ENCODE measurements at regions not wholly inside any gene's neighbourhood (a gene's known extent, or its start where the extent isn't known, plus 50 kb on each side); places are given as distances from the start of the nearest gene placed in this dataset.

DNA sequence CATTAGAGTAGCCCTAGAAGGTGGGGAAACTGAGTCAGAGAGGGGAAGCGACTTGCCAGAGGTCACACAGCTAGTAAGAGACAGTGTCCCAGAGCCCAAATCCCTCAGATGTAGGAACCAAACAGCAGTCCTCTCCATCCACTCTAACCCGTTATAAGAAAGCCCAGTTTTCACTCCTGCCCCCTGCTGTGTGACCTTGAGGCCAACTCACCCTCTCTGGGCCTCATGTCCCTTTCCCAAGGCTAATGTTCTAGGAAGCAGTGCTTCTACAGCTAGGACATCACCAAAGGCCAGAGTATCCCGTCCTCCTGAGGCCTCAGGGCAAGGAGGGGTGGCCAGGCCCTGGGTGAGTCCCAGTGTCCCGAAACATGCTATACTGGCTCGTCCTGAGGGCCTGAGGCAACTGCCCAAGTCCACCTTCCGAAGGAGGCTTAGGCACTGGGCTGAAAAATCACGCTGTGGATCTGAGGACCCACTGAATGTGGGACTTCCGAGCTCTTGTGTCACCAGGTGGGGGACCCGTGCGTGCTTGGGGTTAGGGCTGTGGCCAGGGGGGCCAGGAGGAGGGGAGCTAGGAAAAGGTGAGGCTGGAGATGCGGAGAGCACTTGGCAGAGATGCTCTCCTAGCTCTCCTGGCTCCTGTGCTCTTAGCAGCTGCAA is 109.2 kb upstream of the SLC6A11 start:
- Mint-ChIP-seq H3K27ac (no peak overlapping the region), H3K9me3 (peaks cover 0 to 5% (median 0%) of the 10 kb centered on the region in 9 donors), H3K4me1 (peaks cover 7 to 14% (median 10%) of the 10 kb centered on the region in 4 donors), H3K4me3 (peak overlapping the region in 9 of 10 donors; percentile 20 to 79 (median 55)), H3K27me3 (peaks cover 52 to 80% (median 69%) of the 10 kb centered on the region in 5 donors), H3K36me3 (no peaks in the 10 kb centered on the region)
- POLR2A ChIA-PET: no interaction called here
- no peak for ATAC-seq
- no peak for DNase-seq

DNA sequence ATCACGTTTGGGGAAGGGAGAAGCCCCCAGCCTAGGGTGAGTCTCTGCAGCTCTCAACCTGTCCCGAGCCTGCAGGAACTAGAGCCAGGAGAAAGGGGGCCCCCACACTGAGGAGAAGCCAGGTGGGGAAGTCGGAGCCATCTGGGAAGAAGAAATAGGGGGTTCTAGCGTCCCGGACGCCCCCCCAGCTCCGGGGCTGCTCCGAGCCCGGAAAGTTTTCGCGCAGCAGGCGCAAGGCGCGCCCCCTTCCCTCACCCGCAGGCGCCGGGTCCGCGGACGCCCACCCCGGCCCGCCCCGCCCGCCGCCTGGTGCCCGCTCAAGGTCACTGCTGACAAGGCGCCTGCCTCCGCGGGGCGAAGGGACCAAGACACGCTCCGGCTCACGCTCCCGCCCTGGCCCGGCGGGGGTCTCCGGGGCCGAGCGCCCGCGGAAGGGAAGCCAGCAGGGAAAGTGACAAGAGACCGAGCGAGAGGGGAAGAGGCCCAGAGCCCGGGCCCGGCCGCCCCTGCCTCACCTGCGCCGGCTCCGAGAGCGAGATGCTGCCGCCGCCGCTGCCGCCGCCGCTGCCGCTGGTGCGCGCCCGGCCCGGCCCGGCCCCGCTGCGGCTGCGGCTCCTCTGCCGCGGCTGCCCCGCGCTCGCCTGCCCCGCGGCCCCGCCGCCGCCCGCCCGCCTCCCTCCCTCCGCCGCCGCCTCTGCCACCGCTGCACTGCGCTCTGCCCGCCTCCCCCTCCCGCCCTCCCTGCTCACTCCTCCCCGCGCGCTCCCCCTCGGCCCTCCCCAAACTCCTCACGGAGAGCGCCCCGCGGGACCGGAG is 108.4 kb upstream of the SLC6A11 start:
- peak overlapping the region in 6 of 10 donors; percentile 33 to 79 (median 58) for H3K4me3 Mint-ChIP-seq
- peaks cover 50 to 87% (median 71%) of the 10 kb centered on the region in 5 donors for H3K27me3 Mint-ChIP-seq
- no peak for DNase-seq

DNA sequence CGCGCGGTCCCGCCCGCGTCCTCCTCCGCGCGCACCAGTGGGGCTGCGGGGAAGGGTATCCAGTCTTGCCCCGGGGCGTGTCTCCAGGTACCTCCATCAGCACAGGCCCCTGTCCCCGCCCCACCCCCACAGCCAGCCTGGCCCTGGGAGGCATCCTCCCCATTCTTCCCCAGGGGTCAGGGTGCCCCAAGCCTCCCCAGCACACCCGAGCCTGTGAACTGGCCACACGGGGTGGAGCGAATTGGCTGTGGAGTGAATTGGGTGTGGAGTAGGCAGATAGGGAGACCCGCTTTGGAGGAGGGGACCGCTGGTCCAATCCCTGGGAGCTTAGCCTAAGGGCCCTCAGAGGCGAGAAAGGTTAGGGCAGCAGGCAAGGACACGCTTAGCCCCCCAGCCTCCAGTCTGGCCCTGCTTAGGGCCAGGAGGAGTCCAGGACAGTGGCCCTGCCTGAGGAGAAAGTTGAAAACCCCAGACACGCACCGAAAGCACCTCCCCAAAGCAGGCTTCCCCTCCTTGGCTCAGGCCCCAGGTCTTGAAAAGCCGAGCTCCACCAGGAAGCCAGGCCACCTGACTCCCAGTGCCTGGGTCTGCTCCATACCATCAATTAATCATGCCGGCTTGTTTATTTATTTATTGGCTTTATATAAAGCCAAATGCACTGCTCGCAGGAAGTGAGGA is 107.7 kb upstream of the SLC6A11 start:
- Mint-ChIP-seq H3K27ac (peak overlapping the region in 1 of 10 donors; percentile 25), H3K9me3 (peaks cover 0 to 7% (median 0%) of the 10 kb centered on the region in 9 donors), H3K4me3 (peak overlapping the region in 7 of 10 donors; percentile 5 to 54 (median 29)), H3K27me3 (peaks cover 47 to 87% (median 67%) of the 10 kb centered on the region in 5 donors), H3K4me1 (peaks cover 7 to 14% (median 9%) of the 10 kb centered on the region in 4 donors), H3K36me3 (no peaks in the 10 kb centered on the region)
- DNase-seq (no peak), ATAC-seq (no peak)
- POLR2A ChIA-PET: no interaction called here

More for the DNA sequence above, 108.4 kb upstream of the SLC6A11 start:
- peaks cover 0 to 5% (median 0%) of the 10 kb centered on the region in 9 donors for H3K9me3 Mint-ChIP-seq
- H3K36me3 Mint-ChIP-seq: no peaks in the 10 kb centered on the region
- no peak overlapping the region for H3K27ac Mint-ChIP-seq
- no peak for ATAC-seq
- POLR2A ChIA-PET: no interaction called here
- H3K4me1 Mint-ChIP-seq: peaks cover 7 to 14% (median 10%) of the 10 kb centered on the region in 4 donors

DNA sequence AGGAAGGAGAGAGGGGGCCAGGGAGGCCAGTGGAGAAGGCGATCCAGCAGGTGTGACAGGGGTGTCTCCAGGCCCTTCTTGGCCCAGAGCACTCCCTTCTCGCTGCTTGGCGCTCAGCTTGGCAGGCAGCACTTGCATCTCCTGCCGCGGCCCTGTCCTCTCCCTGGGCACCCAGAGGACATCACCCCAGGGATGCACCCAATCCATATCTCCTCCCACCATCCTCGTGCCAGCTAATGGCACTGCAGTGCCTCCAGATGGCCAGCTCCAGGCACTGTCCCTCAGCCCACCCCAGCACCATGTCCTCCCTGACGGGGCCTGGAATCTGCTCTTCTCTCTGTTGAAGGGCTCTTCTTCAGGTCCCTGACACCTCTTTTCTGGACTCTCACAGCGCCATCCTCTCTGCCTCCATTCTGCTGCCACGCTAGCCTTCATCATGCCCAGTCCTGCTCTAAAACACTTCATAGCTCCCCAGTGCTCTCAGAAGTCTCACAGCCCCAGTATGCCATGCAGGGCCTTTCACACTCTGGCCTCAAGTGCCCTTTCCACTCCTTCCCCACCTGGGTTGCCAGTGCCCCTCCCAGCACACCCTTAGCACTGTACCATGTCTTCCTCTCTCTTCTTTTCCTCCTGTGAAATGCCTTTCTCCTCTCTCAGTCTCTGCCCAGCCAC is 106.8 kb upstream of the SLC6A11 start:
- ATAC-seq (no peak), DNase-seq (no peak)
- Mint-ChIP-seq H3K27ac (no peak overlapping the region), H3K4me3 (peak overlapping the region in 5 of 10 donors; percentile 8 to 59 (median 44)), H3K36me3 (no peaks in the 10 kb centered on the region), H3K4me1 (peaks cover 7 to 14% (median 9%) of the 10 kb centered on the region in 4 donors), H3K9me3 (peaks cover 0 to 12% (median 5%) of the 10 kb centered on the region in 9 donors), H3K27me3 (peaks cover 40 to 81% (median 59%) of the 10 kb centered on the region in 5 donors)
- POLR2A ChIA-PET: no interaction called here

DNA sequence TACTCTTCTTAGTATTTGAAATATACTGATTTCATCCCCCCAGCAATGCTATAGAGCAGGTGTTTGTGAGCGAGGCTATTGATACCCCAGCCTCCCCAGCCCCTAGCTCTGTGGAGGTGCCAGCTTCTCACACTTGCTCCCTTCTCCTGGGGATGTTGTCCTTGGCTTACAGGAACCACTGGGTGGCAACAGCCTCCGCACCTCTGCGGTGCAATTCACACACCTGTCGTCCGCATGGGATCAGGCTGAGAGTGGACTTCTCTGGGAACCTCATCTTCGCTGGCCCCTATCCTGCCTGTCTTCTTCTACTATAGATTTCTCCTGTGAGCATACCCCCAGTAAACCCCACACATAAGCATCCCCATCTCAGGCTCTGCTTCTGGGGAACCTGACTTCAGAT is 103.9 kb upstream of the SLC6A11 start:
- H3K27me3 Mint-ChIP-seq: peaks cover 19 to 53% (median 40%) of the 10 kb centered on the region in 5 donors
- no peaks in the 10 kb centered on the region for H3K36me3 Mint-ChIP-seq
- peaks cover 0 to 14% (median 5%) of the 10 kb centered on the region in 9 donors for H3K9me3 Mint-ChIP-seq
- peaks cover 2 to 4% (median 3%) of the 10 kb centered on the region in 4 donors for H3K4me1 Mint-ChIP-seq
- peak overlapping the region in 1 of 10 donors; percentile 24 for H3K27ac Mint-ChIP-seq
- no peak overlapping the region for H3K4me3 Mint-ChIP-seq
- no peak for ATAC-seq
- DNase-seq: no peak
- POLR2A ChIA-PET: no interaction called here

DNA sequence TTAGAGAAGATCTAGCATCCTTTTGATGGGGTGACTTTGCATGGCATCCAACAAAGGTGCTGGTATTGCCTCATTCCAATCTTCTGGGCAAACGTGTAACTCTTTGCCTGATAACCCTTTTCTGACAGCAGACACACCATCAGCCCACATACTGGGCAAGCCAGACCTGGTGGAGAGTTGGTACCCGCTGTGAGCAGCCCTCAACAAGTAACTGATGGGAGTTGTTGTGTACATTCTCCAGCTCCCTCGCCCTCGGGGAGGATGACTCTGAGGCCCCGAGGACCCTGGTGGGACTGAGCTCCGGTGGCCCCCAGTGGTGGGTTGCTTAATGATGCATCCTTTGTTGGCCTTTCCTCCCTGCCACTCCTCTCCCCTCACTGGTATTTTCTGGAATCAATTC is 102.4 kb upstream of the SLC6A11 start:
- Mint-ChIP-seq H3K4me3 (no peak overlapping the region), H3K9me3 (peaks cover 0 to 14% (median 5%) of the 10 kb centered on the region in 9 donors), H3K27ac (no peak overlapping the region), H3K4me1 (peaks cover 0 to 1% (median 0%) of the 10 kb centered on the region in 4 donors), H3K27me3 (peaks cover 17 to 46% (median 34%) of the 10 kb centered on the region in 5 donors), H3K36me3 (no peaks in the 10 kb centered on the region)
- no peak for DNase-seq
- POLR2A ChIA-PET: no interaction called here
- no peak for ATAC-seq

DNA sequence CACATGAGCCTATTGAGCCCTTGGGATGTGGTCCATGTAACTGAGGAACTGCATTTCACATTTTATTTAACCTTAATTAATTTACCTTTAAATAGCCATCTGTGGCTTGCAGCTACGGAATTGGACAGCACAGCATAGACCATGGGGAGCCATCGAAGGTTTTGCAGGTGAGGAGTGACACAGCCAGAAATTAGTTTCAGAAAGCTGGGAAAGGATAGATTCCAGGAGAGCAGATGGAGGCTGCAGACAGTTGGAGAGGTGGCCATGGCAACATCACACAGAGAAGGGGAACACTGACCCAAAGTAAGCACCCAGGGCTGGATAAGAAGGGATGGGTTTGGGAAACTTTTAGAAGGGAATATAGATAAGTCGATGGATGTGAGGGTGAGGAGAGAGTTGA is 100.1 kb upstream of the SLC6A11 start:
- H3K4me1 Mint-ChIP-seq: no peaks in the 10 kb centered on the region
- H3K36me3 Mint-ChIP-seq: no peaks in the 10 kb centered on the region
- DNase-seq (no peak), ATAC-seq (no peak)
- no peak overlapping the region for H3K4me3 Mint-ChIP-seq
- H3K27ac Mint-ChIP-seq: peak overlapping the region in 1 of 10 donors; percentile 58
- POLR2A ChIA-PET: no interaction called here
- peaks cover 4 to 24% (median 20%) of the 10 kb centered on the region in 5 donors for H3K27me3 Mint-ChIP-seq
- peaks cover 0 to 12% (median 2%) of the 10 kb centered on the region in 9 donors for H3K9me3 Mint-ChIP-seq

DNA sequence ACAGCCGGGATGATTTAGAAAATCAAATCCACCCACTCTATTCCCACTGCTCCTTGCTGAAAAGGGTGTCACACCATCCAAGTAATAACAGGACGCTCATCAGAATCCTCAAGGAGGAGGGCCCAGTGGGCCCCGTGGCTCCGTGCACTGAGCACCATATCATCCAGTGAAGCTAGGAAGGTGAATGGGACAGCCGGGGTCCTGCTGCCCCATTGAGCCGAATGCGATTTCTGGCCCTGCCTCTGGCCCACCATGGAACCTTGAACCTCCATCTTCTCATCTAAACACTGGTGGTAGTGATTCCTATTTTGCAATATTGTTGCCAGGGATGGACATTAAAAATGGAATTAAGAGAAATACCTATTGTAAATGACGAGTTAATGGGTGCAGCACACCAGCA is 99.1 kb upstream of the SLC6A11 start:
- Mint-ChIP-seq H3K4me3 (no peak overlapping the region), H3K27ac (no peak overlapping the region), H3K27me3 (peaks cover 6 to 21% (median 18%) of the 10 kb centered on the region in 5 donors), H3K9me3 (peaks cover 0 to 12% (median 2%) of the 10 kb centered on the region in 9 donors), H3K36me3 (no peaks in the 10 kb centered on the region), H3K4me1 (no peaks in the 10 kb centered on the region)
- DNase-seq (no peak), ATAC-seq (no peak)
- POLR2A ChIA-PET: no interaction called here

DNA sequence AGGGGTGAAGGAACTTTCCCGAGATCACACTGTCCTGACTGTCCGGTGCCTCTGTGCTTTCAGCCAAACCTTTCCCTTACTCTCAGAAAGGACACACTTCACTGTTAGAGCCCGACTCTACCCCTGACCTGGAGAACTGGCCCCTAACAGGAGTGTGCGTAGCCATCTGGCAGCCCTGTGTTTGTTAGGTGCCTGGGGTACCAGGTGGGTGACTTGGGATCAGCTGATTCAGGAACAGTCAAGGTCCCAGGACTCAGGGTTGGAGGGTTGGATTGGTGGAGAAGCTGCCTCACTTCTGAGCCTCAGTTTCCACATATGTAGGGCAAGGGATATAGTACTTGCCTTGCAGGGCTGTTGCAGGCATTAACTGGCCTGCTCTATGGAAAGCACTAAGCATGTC is 98.3 kb upstream of the SLC6A11 start:
- H3K9me3 Mint-ChIP-seq: peaks cover 0 to 12% (median 2%) of the 10 kb centered on the region in 9 donors
- H3K36me3 Mint-ChIP-seq: no peaks in the 10 kb centered on the region
- POLR2A ChIA-PET: no interaction called here
- H3K4me1 Mint-ChIP-seq: no peaks in the 10 kb centered on the region
- DNase-seq (no peak), ATAC-seq (no peak)
- H3K27ac Mint-ChIP-seq: no peak overlapping the region
- H3K4me3 Mint-ChIP-seq: no peak overlapping the region
- peaks cover 6 to 17% (median 13%) of the 10 kb centered on the region in 5 donors for H3K27me3 Mint-ChIP-seq

DNA sequence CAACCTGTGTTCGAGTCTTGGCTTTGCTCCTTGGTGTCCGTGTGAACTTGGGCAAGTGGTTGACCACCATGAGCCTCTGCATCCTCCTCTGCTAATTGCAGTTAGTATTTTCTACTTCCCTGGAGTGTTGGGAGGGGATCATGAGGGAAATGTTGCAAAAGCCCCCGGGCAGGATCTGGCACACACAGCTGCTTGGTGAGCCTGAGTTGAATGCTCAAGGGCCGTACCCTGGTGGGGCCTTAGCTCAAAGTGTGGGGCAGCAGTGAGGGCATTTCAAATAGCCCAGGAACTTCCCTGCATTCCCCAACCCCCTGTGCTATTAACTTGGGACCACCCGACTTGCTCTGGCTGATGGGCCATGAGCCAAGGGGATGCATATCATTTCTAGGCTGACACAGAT is 94.9 kb upstream of the SLC6A11 start:
- H3K9me3 Mint-ChIP-seq: no peaks in the 10 kb centered on the region
- peaks cover 0 to 1% (median 0%) of the 10 kb centered on the region in 4 donors for H3K4me1 Mint-ChIP-seq
- H3K27me3 Mint-ChIP-seq: peaks cover 5 to 21% (median 8%) of the 10 kb centered on the region in 5 donors
- no peak overlapping the region for H3K27ac Mint-ChIP-seq
- no peaks in the 10 kb centered on the region for H3K36me3 Mint-ChIP-seq
- no peak overlapping the region for H3K4me3 Mint-ChIP-seq
- POLR2A ChIA-PET: no interaction called here
- no peak for ATAC-seq
- DNase-seq: no peak

DNA sequence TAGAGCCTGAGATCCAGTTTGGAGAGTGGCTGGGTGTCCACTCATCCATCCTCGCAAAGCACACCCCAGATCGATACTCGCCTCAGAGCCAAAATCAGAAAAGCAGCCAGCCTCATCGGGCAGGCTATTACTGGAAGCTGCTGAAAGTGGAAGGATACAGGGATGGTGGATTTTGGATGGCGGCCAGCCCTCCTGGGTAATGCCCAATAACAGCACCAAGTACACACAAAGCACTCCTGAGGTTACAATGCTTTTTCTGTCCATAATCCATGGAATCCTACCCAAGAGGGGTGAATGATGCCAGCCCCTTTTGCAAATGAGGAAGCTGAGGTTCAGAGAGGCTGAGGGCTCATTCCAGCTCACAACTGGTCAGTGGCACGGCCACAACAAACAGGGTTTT is 93.1 kb upstream of the SLC6A11 start:
- Mint-ChIP-seq H3K36me3 (no peaks in the 10 kb centered on the region), H3K9me3 (no peaks in the 10 kb centered on the region), H3K27ac (no peak overlapping the region), H3K4me1 (peaks cover 0 to 1% (median 0%) of the 10 kb centered on the region in 4 donors), H3K4me3 (no peak overlapping the region), H3K27me3 (peaks cover 7 to 25% (median 23%) of the 10 kb centered on the region in 5 donors)
- no peak for ATAC-seq
- POLR2A ChIA-PET: no interaction called here
- no peak for DNase-seq

DNA sequence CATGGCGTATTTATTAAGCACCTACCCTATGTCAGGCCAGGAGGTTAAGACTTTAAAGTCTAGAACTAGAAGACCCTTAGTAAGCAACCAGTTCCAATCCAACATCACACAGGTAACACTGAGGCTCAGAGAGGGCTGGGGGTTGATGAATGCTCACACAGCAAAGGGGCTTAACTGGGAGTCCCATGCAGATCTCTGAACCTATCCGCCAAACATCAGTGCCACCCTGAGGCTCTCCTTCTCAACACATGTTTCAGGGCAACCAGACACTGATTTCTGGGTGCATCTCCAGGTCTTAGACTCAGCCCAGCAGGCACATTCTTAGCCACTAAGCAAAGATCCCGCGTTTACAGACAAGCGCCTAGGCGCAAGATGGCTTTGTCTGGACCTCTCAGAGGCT is 92.0 kb upstream of the SLC6A11 start:
- Mint-ChIP-seq H3K36me3 (peaks cover 0 to 2% (median 0%) of the 10 kb centered on the region in 3 donors), H3K4me1 (peaks cover 0 to 1% (median 0%) of the 10 kb centered on the region in 4 donors), H3K27me3 (peaks cover 12 to 34% (median 30%) of the 10 kb centered on the region in 5 donors), H3K27ac (no peak overlapping the region), H3K4me3 (no peak overlapping the region), H3K9me3 (no peaks in the 10 kb centered on the region)
- no peak for ATAC-seq
- DNase-seq: no peak
- POLR2A ChIA-PET: no interaction called here

All from naive thymus-derived CD8-positive, alpha-beta T cell (primary cell).